Natural killer cell (primary cell): ENCODE measurements at regions not wholly inside any gene's neighbourhood (a gene's known extent, or its start where the extent isn't known, plus 50 kb on each side); places are given as distances from the start of the nearest gene placed in this dataset.
"Not testable (repeated sequence)": the region's sequence is repeated elsewhere in the genome, so short reads cannot be mapped to it uniquely, and the experiment has no call there.

Experiments
- ATAC-seq, 3 donors: fragments of 150-1000 bp in 2 of 3; fragments of 200-7000 bp in 1 of 3; cut with Tn5 transposase; 1 replicate in 1 of 3; 2 replicates in 2 of 3; pipeline ENCODE4 v1.10.0; 2021; ENCODE audit warnings: mild to moderate bottlenecking in 2 of 3, moderate library complexity in 2 of 3
- DNase-seq, 2 donors: peaks; one replicate each; pipeline versions ENCODE4 v3.0.0 to v3.0.0-alpha.2; 2013 to 2021; ENCODE audit warnings: mixed read lengths in 1 of 2
- H3K27ac ChIP-seq: one replicate; pipeline ENCODE4 v1.5.1; 2013; ENCODE audit warnings: mild to moderate bottlenecking, low read length
- H3K27me3 ChIP-seq: one replicate; pipeline ENCODE4 v1.6.1; 2013; ENCODE audit warnings: low read length; ENCODE audit not compliant: control insufficient read depth, insufficient read depth
- H3K36me3 ChIP-seq: one replicate; pipeline ENCODE4 v1.6.1; 2013; ENCODE audit warnings: low read length; ENCODE audit not compliant: control insufficient read depth, insufficient read depth
- H3K4me1 ChIP-seq: one replicate; pipeline ENCODE4 v1.6.1; 2013; ENCODE audit warnings: low read length; ENCODE audit not compliant: control insufficient read depth, insufficient read depth
- H3K4me3 ChIP-seq: one replicate; pipeline ENCODE4 v1.5.1; 2013; ENCODE audit warnings: low read length
- H3K9me3 ChIP-seq: one replicate; pipeline ENCODE4 v1.6.1; 2013; ENCODE audit warnings: low read length; ENCODE audit not compliant: control insufficient read depth, insufficient read depth
- H3K27ac Mint-ChIP-seq, 2 donors: one replicate each; pipeline ENCODE4 v1.8.0; 2022; ENCODE audit warnings: mild to moderate bottlenecking in 2 of 2, mixed read lengths in 2 of 2, moderate library complexity in 1 of 2
- H3K27me3 Mint-ChIP-seq, 2 donors: one replicate each; pipeline ENCODE4 v1.8.0; 2022; ENCODE audit warnings: low read depth in 2 of 2, mixed read lengths in 2 of 2
- H3K36me3 Mint-ChIP-seq: one replicate; pipeline ENCODE4 v1.8.0; 2022; ENCODE audit warnings: mixed read lengths
- H3K4me1 Mint-ChIP-seq, 2 donors: one replicate each; pipeline ENCODE4 v1.8.0; 2022; ENCODE audit warnings: mixed read lengths in 2 of 2
- H3K4me3 Mint-ChIP-seq: one replicate; pipeline ENCODE4 v1.8.0; 2022; ENCODE audit warnings: mild to moderate bottlenecking, moderate library complexity, mixed read lengths
- H3K9me3 Mint-ChIP-seq, 2 donors: one replicate each; pipeline ENCODE4 v1.8.0; 2022; ENCODE audit warnings: mixed read lengths in 2 of 2
- CTCF ChIP-seq: fragments of 200-600 bp; IDR thresholded peaks from one replicate; pipeline ENCODE4 v1.8.0; 2022; ENCODE audit warnings: antibody characterized with exemption
- WGBS: methylation state at CpG from one replicate; pipeline ENCODE4 v1.1.7; 2013; ENCODE audit warnings: missing lambda C conversion rate; ENCODE audit not compliant: insufficient coverage; 5-methylcytosine and 5-hydroxymethylcytosine counted together
- intact Hi-C: fragments of 100-400 bp; cut with micrococcal nuclease; formaldehyde crosslinking; loops from one replicate; pipeline ENCODE4 v1.14.2; 2022

- Mint-ChIP-seq H3K4me1 (no peaks in the 10 kb centered on the region), H3K9me3 (peaks cover 12 to 16% of the 10 kb centered on the region in 2 donors), H3K27me3 (no peaks in the 10 kb centered on the region), H3K4me3 (no peak overlapping the region), H3K36me3 (peaks cover 1% of the 10 kb centered on the region), H3K27ac (no peak overlapping the region)
- ATAC-seq (no peak), DNase-seq (no peak)
- WGBS, result 50% methylated on average over 3 of the region's 3 CpGs
- H3K4me3 ChIP-seq, result no peak overlapping the region
- H3K36me3 ChIP-seq, result no peaks in the 10 kb centered on the region
- no peak for TF ChIP-seq CTCF
- no peaks in the 10 kb centered on the region for H3K27me3 ChIP-seq
- no peaks in the 10 kb centered on the region for H3K4me1 ChIP-seq
- peaks cover 3% of the 10 kb centered on the region for H3K9me3 ChIP-seq
- intact Hi-C loops, result no loop called here
- no peak overlapping the region for H3K27ac ChIP-seq
Observed at GRCh38 chr3:63130625-63131024, 147.5 kb upstream of the SYNPR start.

- intact Hi-C loops, result no loop called here
- H3K4me1 Mint-ChIP-seq, result no peaks in the 10 kb centered on the region
- no peaks in the 10 kb centered on the region for H3K4me1 ChIP-seq
- H3K36me3 Mint-ChIP-seq, result peaks cover 8% of the 10 kb centered on the region
- no peak overlapping the region for H3K4me3 ChIP-seq
- H3K36me3 ChIP-seq, result no peaks in the 10 kb centered on the region
- no peak overlapping the region for H3K27ac Mint-ChIP-seq
- TF ChIP-seq CTCF, result no peak
- no peak overlapping the region for H3K27ac ChIP-seq
- peaks cover 10 to 17% of the 10 kb centered on the region in 2 donors for H3K9me3 Mint-ChIP-seq
- no peak overlapping the region for H3K4me3 Mint-ChIP-seq
- no peaks in the 10 kb centered on the region for H3K27me3 ChIP-seq
- WGBS, result 79% methylated on average over 6 of the region's 6 CpGs
- peaks cover 3% of the 10 kb centered on the region for H3K9me3 ChIP-seq
- ATAC-seq (no peak), DNase-seq (no peak)
- H3K27me3 Mint-ChIP-seq, result no peaks in the 10 kb centered on the region
Observed at GRCh38 chr3:63132461-63133250, 145.5 kb upstream of the SYNPR start.

GRCh38 chr3:63135367-63135766, 142.7 kb upstream of the SYNPR start:
- Mint-ChIP-seq H3K27me3 (no peaks in the 10 kb centered on the region), H3K36me3 (peaks cover 8% of the 10 kb centered on the region), H3K4me3 (no peak overlapping the region), H3K9me3 (peaks cover 8 to 12% of the 10 kb centered on the region in 2 donors), H3K27ac (no peak overlapping the region), H3K4me1 (no peaks in the 10 kb centered on the region)
- H3K4me1 ChIP-seq, result no peaks in the 10 kb centered on the region
- peaks cover 3% of the 10 kb centered on the region for H3K9me3 ChIP-seq
- intact Hi-C loops, result no loop called here
- H3K4me3 ChIP-seq, result no peak overlapping the region
- H3K27ac ChIP-seq, result no peak overlapping the region
- no peak for TF ChIP-seq CTCF
- H3K36me3 ChIP-seq, result no peaks in the 10 kb centered on the region
- no peaks in the 10 kb centered on the region for H3K27me3 ChIP-seq
- DNase-seq, result no peak
- no peak for ATAC-seq

GRCh38 chr3:63136249-63136648, 141.9 kb upstream of the SYNPR start:
- ATAC-seq, H3K4me3 Mint-ChIP-seq, intact Hi-C loops, H3K36me3 ChIP-seq, H3K27ac ChIP-seq, H3K4me1 ChIP-seq, H3K27me3 Mint-ChIP-seq, H3K36me3 Mint-ChIP-seq, H3K27ac Mint-ChIP-seq, H3K9me3 ChIP-seq, H3K4me1 Mint-ChIP-seq, DNase-seq, H3K27me3 ChIP-seq, H3K4me3 ChIP-seq: not testable (repeated sequence)
- peaks cover 8 to 12% of the 10 kb centered on the region in 2 donors for H3K9me3 Mint-ChIP-seq
- 96% methylated on average over 16 of the region's 26 CpGs for WGBS
